ENCODE measurements at regions not wholly inside any gene's neighbourhood (a gene's known extent, or its start where the extent isn't known, plus 50 kb on each side); places are given as distances from the start of the nearest gene placed in this dataset.

DNA sequence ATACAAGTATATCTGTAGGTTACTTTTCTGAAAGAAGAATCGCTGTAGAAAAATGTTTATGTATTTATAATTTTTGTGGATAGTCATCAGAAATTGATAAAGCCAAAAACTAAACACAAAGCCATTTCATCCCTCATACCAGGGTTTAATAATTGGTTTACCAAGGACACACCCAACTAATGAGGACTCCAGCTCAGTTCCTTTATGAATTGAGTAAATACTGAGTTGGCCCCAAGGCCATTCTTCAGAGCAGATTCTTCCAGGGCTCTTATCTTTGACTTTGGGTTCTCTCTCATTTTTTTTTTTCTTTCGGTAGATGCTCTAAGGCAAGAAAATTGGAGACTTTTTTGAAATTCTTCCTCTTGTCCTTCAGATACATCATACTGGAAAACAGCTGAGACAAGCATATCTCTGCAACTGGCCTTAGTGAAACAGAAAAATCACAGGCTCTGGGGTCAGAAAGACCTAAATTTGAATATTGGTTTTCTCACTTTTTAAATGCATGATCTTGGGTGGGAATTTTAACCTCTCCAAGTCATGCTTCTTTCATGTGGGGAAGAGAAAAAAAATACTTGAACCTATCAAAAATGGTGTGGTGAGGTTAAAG lies 401.8 kb downstream of the ARHGEF28 start:
- DNase-seq (ENCODE audit: low spot score), result no peak

DNA sequence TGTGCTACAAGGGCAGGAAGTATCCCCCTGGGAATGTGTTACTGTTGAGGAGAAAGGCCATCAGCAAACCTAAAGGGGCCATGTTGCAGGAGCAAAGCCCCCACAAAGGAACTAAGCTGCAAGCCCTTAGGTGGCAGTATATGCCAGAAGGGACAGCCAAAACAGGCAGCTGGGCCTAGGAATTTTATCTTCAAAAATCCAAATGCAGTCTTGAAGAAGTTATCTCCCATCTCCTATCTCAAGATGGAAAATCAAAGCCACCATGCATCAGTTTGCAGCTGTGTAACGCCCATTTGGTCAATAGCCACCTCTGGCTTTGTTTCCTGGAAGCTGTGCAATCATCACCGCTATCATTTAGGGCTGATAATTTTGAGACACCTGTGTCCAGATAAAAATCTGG lies 400.3 kb downstream of the ARHGEF28 start:
- DNase-seq (ENCODE audit: low spot score), result no peak

DNA sequence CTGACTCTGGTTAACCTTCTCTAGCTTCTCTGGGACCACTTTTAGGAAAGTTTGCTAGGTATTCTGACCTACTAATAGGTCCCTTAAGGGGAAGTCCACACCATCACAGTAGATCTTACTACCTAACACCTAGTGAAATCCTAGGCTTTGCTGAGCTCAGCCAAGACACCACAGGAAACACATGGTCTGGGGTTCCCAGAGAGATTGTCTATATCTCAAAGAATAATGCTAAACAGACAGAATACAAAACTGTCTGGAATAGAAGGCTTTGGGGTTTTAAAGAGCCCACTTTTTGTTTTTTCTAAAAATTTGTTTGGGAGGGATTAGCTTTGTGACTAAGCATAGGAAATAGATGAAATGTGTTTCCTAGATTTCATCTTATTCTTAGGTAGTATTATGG lies 395.1 kb downstream of the ARHGEF28 start:
- DNase-seq (ENCODE audit: low spot score), result no peak

DNA sequence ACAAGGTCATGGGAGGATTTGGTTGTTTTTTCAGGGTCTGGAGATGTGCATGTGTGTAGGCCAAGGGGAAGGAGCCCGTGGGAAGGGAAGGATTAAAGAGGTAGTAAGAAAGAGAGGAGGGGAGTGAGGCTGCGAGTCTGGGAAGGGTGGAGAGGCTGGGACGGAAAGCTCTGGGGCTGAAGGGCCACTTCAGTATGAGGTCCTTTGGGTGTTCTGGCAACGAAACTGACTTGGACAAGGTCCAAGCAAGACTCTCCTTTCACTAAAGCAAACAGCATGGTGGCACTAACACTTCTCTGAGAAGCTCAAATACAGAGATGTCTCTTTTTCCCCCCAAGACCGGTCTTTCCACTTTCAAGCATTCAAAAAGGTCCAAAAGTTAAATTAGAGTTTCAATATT lies 394.5 kb downstream of the ARHGEF28 start:
- no peak for DNase-seq (ENCODE audit: low spot score)

DNA sequence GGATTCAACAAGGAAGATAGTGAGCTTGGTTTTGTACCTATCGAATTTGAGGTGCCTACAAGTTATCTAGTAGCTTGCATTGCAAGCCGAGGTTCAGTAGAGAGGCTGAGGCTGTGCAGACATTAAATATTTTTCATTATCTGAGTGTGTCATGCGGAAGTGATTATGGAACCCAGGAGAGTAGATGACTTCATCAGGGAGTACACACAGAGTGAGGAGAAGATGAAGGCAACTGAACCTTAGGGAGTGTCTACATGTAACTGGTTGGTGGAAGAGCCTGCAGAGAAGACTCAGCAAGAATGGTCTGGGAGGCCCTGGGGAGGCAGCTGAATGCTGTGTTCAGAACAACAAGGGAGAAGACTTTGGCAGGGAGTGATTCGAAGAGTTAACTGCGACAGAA lies 393.9 kb downstream of the ARHGEF28 start:
- no peak for DNase-seq (ENCODE audit: low spot score)

DNA sequence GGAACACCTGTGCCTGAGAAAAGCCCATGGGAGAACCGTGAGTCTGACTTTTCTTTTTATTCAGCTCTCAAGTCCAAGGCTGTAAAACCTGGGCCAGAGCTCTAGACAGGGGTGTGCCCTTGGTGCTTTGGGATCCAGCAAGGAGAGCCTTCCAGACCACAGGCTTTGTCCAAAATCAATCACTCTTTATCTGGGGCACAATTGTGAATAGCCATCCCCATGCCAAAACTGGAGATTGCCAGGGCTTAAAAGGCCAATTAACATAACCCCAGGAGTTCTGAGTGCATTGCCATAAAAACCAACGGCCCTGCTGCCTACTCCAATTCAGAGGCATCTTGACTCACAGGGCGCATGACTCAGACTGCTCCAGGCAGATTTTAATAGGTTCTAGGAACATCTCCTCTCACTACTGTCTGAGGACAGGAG lies 391.8 kb downstream of the ARHGEF28 start:
- DNase-seq (ENCODE audit: low spot score), result peak; percentile 12

DNA sequence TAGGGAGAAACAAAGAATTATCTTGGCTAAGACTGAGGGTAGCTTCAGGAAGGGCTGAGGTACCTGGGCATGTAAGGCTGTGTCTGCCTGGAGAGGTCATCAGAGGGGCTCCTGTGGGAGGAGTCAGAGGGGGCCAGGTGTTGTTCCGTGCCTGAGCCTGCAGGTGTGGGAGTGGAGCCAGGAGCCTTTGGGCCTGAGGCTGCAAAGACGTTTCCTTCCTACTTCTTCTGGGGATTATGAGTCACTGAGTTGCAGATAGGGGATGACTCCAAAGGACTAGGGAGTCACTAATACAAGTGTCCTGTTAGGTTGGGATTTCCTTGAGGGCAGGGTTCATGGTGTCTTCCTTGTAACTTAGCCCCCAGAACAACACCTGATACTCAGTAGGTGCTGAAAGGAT lies 391.1 kb downstream of the ARHGEF28 start:
- no peak for DNase-seq (ENCODE audit: low spot score)

DNA sequence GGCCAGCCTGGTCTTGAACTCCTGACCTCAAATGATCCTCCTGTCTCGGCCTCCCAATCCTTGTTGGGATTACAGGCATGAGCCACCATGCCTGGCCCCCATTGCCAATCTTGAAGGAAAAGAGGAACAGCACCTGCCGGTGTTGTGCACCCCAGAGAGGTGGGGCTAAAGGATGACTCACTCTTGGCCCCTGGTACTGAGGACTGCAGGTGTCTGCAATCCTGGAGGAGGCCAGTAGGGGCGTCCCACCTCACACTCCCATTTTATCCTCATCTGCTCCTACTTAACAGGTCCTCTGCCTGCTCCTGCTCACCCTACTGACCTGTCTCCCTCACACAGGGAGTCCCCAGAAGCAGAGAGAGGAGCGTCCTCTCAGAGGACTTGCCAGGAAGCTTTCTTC lies 390.4 kb downstream of the ARHGEF28 start:
- no peak for DNase-seq (ENCODE audit: low spot score)

DNA sequence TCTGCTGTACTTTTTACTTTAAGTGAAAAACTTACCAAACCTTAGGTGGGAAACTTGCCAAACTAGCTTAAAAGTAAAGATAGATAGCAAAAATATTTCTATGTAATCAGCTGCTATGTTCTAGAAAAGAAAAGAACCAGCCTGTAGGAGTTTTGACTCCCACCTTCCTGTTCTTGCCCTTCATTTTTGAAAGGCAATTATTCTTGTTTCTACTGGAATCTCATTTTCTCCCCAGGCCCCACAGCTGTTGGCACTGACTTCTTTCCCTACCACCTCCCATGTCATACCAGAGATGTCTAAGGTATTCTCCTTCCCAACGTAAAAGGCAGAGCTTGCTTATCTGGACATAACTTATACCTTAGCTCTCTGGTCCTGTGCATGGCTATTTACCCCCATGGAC lies 389.7 kb downstream of the ARHGEF28 start:
- DNase-seq (ENCODE audit: low spot score), result no peak

DNA sequence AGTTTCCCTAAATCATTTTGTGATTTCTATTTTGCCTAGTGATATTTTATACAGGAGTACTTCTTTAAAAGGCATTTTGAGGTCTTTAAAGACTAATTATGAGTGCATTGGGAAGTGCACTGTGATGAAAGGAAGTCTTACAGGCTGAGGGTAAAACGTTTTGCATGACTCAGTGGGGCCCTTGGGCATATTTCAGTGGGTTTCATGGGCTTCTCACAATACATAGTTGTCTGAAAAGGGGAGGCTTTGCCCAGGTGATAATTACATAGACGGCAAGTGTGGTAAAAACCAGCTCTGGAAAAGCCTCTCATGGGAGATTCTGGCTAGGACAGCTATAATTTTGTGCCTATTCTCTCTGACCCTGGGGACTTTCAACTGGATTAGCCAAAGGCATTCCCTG lies 387.2 kb downstream of the ARHGEF28 start:
- DNase-seq (ENCODE audit: low spot score), result no peak

DNA sequence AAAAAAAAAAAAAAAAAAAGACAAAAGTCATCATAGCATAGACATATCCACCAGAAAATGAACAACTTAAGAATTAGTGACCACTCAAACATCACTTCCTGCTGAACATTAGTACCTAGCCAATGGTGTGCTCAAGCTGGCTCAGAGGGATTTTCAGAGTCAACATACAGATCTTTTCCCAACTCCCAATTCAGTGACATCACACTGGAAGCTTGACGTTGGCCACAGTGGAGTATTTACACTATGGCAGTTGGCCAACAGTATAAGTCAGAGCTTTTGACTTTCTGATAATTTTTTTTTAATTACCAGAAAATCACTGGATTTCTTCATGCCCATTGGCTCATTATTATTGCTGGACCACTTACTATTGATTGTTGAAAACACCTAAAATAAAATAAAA lies 383.5 kb downstream of the ARHGEF28 start:
- no peak for DNase-seq (ENCODE audit: low spot score)

DNA sequence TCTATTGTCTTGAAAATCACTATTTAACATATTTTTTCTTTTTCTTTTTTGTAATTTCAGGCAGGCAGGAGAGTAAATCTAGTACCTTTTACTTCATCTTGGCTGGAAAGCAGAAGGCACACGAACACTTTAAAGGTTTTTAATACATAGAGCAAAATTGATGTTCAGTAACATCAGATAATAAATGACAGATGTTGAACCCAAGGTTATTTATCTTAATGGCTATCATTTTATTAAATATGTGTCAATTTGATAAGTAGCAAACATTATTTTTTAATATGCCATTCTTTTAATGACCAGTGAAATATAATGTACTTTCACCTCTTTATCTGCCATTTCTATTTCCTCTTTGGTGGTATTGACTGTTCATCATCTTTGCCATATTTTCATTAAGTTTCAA lies 381.2 kb downstream of the ARHGEF28 start:
- DNase-seq (ENCODE audit: low spot score), result no peak

DNA sequence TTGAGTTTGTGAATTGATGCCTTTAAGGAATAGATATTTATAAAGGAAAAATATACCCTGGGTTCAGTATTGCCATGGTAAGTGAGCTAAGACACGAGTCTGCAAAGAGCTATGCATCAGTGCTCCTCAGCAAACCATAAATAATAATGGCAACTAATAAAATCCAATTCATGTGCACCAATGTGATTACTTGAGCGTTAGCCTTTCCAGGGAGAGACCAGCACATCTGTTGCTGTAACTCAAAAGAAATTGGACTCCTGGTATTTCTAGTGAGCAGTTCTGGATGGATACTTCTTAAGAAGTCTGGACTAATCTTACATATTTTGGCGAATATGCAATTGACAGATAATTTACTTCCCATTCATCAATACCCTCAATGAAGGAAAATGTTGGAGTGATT lies 373.3 kb downstream of the ARHGEF28 start:
- no peak for DNase-seq (ENCODE audit: low spot score)

DNA sequence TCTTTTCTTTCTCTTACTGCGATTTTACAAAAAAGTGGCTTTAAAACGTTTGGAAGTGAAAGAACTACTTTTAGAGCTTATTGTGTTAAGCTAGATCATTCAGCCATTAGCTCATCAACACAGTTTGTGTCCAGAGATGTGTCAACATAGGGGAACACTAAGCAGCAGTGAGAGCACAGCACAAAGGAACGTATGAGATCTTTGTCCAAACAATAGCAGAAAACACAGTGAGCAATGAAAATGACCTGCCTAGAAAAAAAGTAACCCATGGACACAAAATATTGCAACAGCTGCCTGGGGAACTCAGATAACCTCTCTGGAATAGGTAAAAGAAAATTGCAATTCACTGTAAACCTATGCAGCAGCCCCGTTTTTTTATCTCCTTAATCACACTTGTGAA lies 372.5 kb downstream of the ARHGEF28 start:
- no peak for DNase-seq (ENCODE audit: low spot score)

DNA sequence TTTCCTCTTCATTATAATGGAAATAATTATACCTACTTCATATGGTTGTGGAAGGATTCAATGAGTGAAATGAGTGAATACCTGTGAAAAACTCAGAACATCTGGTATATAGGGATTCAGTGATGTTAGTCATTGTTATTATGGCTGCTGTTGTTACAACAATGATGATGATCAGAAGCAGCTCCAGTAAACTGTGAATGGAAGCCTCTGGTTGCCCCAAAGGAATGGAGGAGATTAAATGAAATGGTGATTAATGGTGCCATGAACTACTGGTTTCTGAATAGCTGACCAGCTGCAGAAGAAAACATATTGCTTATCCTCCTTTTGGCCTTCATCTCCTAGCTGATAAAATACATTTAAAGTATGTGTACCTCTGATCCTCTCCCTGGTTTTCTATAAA lies 372.0 kb downstream of the ARHGEF28 start:
- no peak for DNase-seq (ENCODE audit: low spot score)

DNA sequence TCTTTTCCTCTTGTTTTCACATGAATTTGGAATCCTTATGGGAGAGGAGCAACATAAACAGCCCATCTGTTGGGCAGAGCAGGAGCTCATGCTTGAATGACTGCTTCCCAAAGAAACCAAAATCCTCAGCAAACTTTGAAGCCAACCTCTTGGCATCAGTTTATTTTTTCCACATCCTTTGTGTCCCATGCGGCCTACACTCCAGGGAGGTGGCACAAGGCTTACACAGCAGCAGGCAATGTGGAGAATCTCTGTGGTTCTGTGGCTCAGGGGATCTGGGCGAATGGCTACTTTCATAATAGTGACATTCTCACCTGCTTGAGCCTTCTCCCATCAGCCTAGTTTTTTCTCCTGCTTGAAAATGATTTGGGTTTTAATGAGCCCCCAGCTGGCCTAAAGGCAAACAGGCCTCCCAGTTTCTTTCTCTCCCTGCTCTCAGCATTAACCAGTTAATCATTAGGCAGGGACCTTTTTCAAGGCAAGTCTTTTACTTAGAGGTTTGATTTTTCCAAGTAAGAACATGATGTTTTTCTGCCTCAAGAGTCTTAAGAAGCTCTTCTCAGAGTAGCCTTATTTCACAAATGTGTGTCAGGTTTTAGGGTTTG lies 370.3 kb downstream of the ARHGEF28 start:
- no peak for DNase-seq (ENCODE audit: low spot score)

DNA sequence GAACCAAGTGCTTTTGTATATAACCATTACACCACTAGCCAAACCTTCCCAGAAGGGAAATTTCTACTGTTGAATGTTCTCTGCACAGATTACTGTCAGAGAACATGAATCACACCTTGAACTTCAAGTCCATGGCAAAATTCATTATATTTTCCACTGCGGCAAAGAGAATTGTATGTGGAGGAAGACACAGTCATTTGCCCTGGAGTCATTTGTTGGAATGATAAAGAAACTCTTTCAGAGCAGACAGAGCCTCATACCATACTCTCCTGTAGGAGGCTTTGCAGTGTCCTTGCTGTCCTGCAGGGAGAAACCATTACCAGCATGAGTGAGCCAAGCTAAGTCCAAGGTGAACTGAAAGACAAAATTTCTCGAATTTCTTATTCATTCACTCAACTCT lies 369.0 kb downstream of the ARHGEF28 start:
- no peak for DNase-seq (ENCODE audit: low spot score)

Measured in cerebellar cortex (tissue), 1 donor.